Trophoblast cell (in vitro differentiated cells and primary cell): ENCODE measurements at regions not wholly inside any gene's neighbourhood (a gene's known extent, or its start where the extent isn't known, plus 50 kb on each side); places are given as distances from the start of the nearest gene placed in this dataset.

Experiments
- DNase-seq, 2 donors: peaks; one replicate each; pipeline ENCODE4 v3.0.0-alpha.2; 2016
- H2AFZ ChIP-seq: 2 replicates; pipeline ENCODE4 v1.6.1; 2013; ENCODE audit warnings: low read length, moderate library complexity, mild to moderate bottlenecking; ENCODE audit not compliant: insufficient read depth, poor library complexity
- H2AK5ac ChIP-seq: 2 replicates; pipeline ENCODE4 v1.6.1; 2013; ENCODE audit warnings: mild to moderate bottlenecking, low read length
- H2BK120ac ChIP-seq: 2 replicates; pipeline ENCODE4 v1.6.1; 2013; ENCODE audit warnings: low read length, mild to moderate bottlenecking, moderate library complexity; ENCODE audit not compliant: insufficient read depth, poor library complexity
- H2BK12ac ChIP-seq: 2 replicates; pipeline ENCODE4 v1.6.1; 2013; ENCODE audit warnings: mild to moderate bottlenecking, low read length, moderate library complexity
- H2BK5ac ChIP-seq: 2 replicates; pipeline ENCODE4 v1.6.1; 2013; ENCODE audit warnings: low read length, low read depth, moderate library complexity, mild to moderate bottlenecking; ENCODE audit not compliant: poor library complexity
- H3K14ac ChIP-seq: 2 replicates; pipeline ENCODE4 v1.6.1; 2013; ENCODE audit warnings: mild to moderate bottlenecking, low read length
- H3K18ac ChIP-seq: 2 replicates; pipeline ENCODE4 v1.6.1; 2013; ENCODE audit warnings: mild to moderate bottlenecking, low read length
- H3K23ac ChIP-seq: 2 replicates; pipeline ENCODE4 v1.6.1; 2013; ENCODE audit warnings: low read length
- H3K27ac ChIP-seq: 2 replicates; pipeline ENCODE4 v1.5.1; 2013; ENCODE audit warnings: low read depth, mild to moderate bottlenecking, inconsistent platforms, low read length, moderate library complexity
- H3K27me3 ChIP-seq: 2 replicates; pipeline ENCODE4 v1.6.1; 2013; ENCODE audit warnings: inconsistent platforms, mild to moderate bottlenecking, low read length, moderate library complexity; ENCODE audit not compliant: insufficient read depth
- H3K36me3 ChIP-seq, 2 experiments: 1 replicate in 1 of 2; 2 replicates in 1 of 2; pipeline ENCODE4 v1.6.1; 2013; ENCODE audit warnings: low read length in 2 of 2, mild to moderate bottlenecking in 2 of 2, moderate library complexity in 1 of 2; ENCODE audit not compliant: insufficient read depth in 2 of 2, control insufficient read depth in 1 of 2
- H3K4ac ChIP-seq: 2 replicates; pipeline ENCODE4 v1.6.1; 2013; ENCODE audit warnings: low read depth, mild to moderate bottlenecking, low read length, moderate library complexity
- H3K4me1 ChIP-seq, 2 experiments: 1 replicate in 1 of 2; 2 replicates in 1 of 2; pipeline ENCODE4 v1.6.1; 2013; ENCODE audit warnings: low read length in 2 of 2, mild to moderate bottlenecking in 2 of 2, moderate library complexity in 1 of 2; ENCODE audit not compliant: insufficient read depth in 2 of 2, control insufficient read depth in 1 of 2
- H3K4me2 ChIP-seq: 2 replicates; pipeline ENCODE4 v1.6.1; 2013; ENCODE audit warnings: inconsistent platforms, mild to moderate bottlenecking, low read length, moderate library complexity
- H3K4me3 ChIP-seq: 2 replicates; pipeline ENCODE4 v1.5.1; 2013; ENCODE audit warnings: mild to moderate bottlenecking, low read depth, low read length, inconsistent platforms
- H3K79me1 ChIP-seq: one replicate; pipeline ENCODE4 v1.6.1; 2013; ENCODE audit warnings: low read length
- H3K79me2 ChIP-seq: 2 replicates; pipeline ENCODE4 v1.6.1; 2013; ENCODE audit warnings: low read length, mild to moderate bottlenecking; ENCODE audit not compliant: control insufficient read depth, insufficient read depth, poor library complexity
- H3K9ac ChIP-seq: 2 replicates; pipeline ENCODE4 v1.6.1; 2013; ENCODE audit warnings: mild to moderate bottlenecking, low read length
- H3K9me3 ChIP-seq: 2 replicates; pipeline ENCODE4 v1.6.1; 2013; ENCODE audit warnings: low read depth, mild to moderate bottlenecking, control low read depth, inconsistent platforms, low read length; ENCODE audit not compliant: insufficient read depth
- H4K12ac ChIP-seq: 2 replicates; pipeline ENCODE4 v1.6.1; 2013; ENCODE audit warnings: low read depth, mild to moderate bottlenecking, low read length, moderate library complexity
- H4K8ac ChIP-seq: 2 replicates; pipeline ENCODE4 v1.6.1; 2013; ENCODE audit warnings: low read depth, mild to moderate bottlenecking, low read length, moderate library complexity
- H4K91ac ChIP-seq: one replicate; pipeline ENCODE4 v1.6.1; 2013; ENCODE audit warnings: low read depth, mild to moderate bottlenecking, low read length, moderate library complexity
- WGBS: extraction: QIAGEN DNeasy Blood & Tissue Kit; methylation state at CpG from one replicate; pipeline ENCODE4 v1.1.7; 2013; ENCODE audit warnings: missing lambda C conversion rate; ENCODE audit not compliant: insufficient read length, insufficient coverage; ENCODE audit errors: extremely low coverage; 5-methylcytosine and 5-hydroxymethylcytosine counted together

GRCh38 chr9:118630931-118631595 lies 738.2 kb downstream of the BRINP1 start:
- no peak overlapping the region for H2BK120ac ChIP-seq
- H3K9ac ChIP-seq: peak overlapping the region; percentile 63
- H3K36me3 ChIP-seq: no peaks in the 10 kb centered on the region
- H3K23ac ChIP-seq: no peak overlapping the region
- no peak for DNase-seq
- WGBS: no CpG with 5 or more reads among the region's 2 CpGs
- no peak overlapping the region for H4K12ac ChIP-seq
- H3K4ac ChIP-seq: no peak overlapping the region
- no peak overlapping the region for H2BK12ac ChIP-seq
- no peak overlapping the region for H3K4me3 ChIP-seq
- H3K4me2 ChIP-seq: no peak overlapping the region
- no peak overlapping the region for H4K8ac ChIP-seq
- H3K27ac ChIP-seq: no peak overlapping the region
- no peak overlapping the region for H3K18ac ChIP-seq
- no peaks in the 10 kb centered on the region for H3K79me2 ChIP-seq
- H3K4me1 ChIP-seq: no peaks in the 10 kb centered on the region
- no peaks in the 10 kb centered on the region for H3K27me3 ChIP-seq
- H3K79me1 ChIP-seq: no peaks in the 10 kb centered on the region
- H2BK5ac ChIP-seq: no peak overlapping the region
- no peak overlapping the region for H4K91ac ChIP-seq
- no peak overlapping the region for H2AK5ac ChIP-seq
- H2AFZ ChIP-seq: no peak overlapping the region
- H3K9me3 ChIP-seq: no peaks in the 10 kb centered on the region
- H3K14ac ChIP-seq: no peak overlapping the region

- H3K14ac ChIP-seq: no peak overlapping the region
- no peak overlapping the region for H3K4me3 ChIP-seq
- no peak overlapping the region for H3K27ac ChIP-seq
- no peak overlapping the region for H3K9ac ChIP-seq
- no peak overlapping the region for H3K4me2 ChIP-seq
- no CpG with 5 or more reads among the region's 4 CpGs for WGBS
- H3K4ac ChIP-seq: no peak overlapping the region
- H2BK12ac ChIP-seq: no peak overlapping the region
- H2AFZ ChIP-seq: no peak overlapping the region
- DNase-seq: no peak
- H3K79me2 ChIP-seq: no peaks in the 10 kb centered on the region
- no peak overlapping the region for H2AK5ac ChIP-seq
- H3K23ac ChIP-seq: no peak overlapping the region
- no peak overlapping the region for H2BK120ac ChIP-seq
- no peaks in the 10 kb centered on the region for H3K27me3 ChIP-seq
- H3K9me3 ChIP-seq: no peaks in the 10 kb centered on the region
- H2BK5ac ChIP-seq: no peak overlapping the region
- H4K12ac ChIP-seq: no peak overlapping the region
- no peaks in the 10 kb centered on the region for H3K36me3 ChIP-seq
- H4K91ac ChIP-seq: no peak overlapping the region
- no peak overlapping the region for H3K18ac ChIP-seq
- no peaks in the 10 kb centered on the region for H3K79me1 ChIP-seq
- H4K8ac ChIP-seq: no peak overlapping the region
- no peaks in the 10 kb centered on the region for H3K4me1 ChIP-seq
These were observed 737.3 kb downstream of the BRINP1 start for GRCh38 chr9:118631956-118632355.

- Histone ChIP-seq H2AFZ (no peak overlapping the region), H3K27me3 (no peaks in the 10 kb centered on the region), H2BK120ac (no peak overlapping the region), H4K8ac (no peak overlapping the region), H3K4me3 (no peak overlapping the region), H3K9me3 (no peaks in the 10 kb centered on the region), H2BK5ac (no peak overlapping the region), H2BK12ac (no peak overlapping the region), H3K4ac (no peak overlapping the region), H3K79me2 (no peaks in the 10 kb centered on the region), H4K12ac (no peak overlapping the region), H2AK5ac (no peak overlapping the region), H3K79me1 (no peaks in the 10 kb centered on the region), H3K36me3 (no peaks in the 10 kb centered on the region), H3K9ac (no peak overlapping the region), H3K4me1 (no peaks in the 10 kb centered on the region), H3K14ac (no peak overlapping the region), H3K4me2 (no peak overlapping the region), H3K27ac (no peak overlapping the region), H3K23ac (no peak overlapping the region), H4K91ac (no peak overlapping the region), H3K18ac (no peak overlapping the region)
- no peak for DNase-seq
- WGBS: no CpG with 5 or more reads among the region's 3 CpGs
These were observed 733.8 kb downstream of the BRINP1 start for GRCh38 chr9:118635416-118635815.

- H2AK5ac ChIP-seq: no peak overlapping the region
- no peak overlapping the region for H3K4me2 ChIP-seq
- no peak overlapping the region for H4K12ac ChIP-seq
- peaks cover 0 to 7% of the 10 kb centered on the region in 2 experiments for H3K4me1 ChIP-seq
- H4K91ac ChIP-seq: no peak overlapping the region
- H3K79me1 ChIP-seq: no peaks in the 10 kb centered on the region
- no peak overlapping the region for H3K23ac ChIP-seq
- H3K27me3 ChIP-seq: no peaks in the 10 kb centered on the region
- H3K18ac ChIP-seq: no peak overlapping the region
- H2BK12ac ChIP-seq: no peak overlapping the region
- H4K8ac ChIP-seq: no peak overlapping the region
- H3K4me3 ChIP-seq: no peak overlapping the region
- no peaks in the 10 kb centered on the region for H3K36me3 ChIP-seq
- no peak overlapping the region for H2BK120ac ChIP-seq
- no peaks in the 10 kb centered on the region for H3K79me2 ChIP-seq
- no peak for DNase-seq
- no peak overlapping the region for H2AFZ ChIP-seq
- H3K4ac ChIP-seq: no peak overlapping the region
- H3K9ac ChIP-seq: no peak overlapping the region
- H3K9me3 ChIP-seq: no peaks in the 10 kb centered on the region
- no peak overlapping the region for H3K27ac ChIP-seq
- H2BK5ac ChIP-seq: no peak overlapping the region
- WGBS: no CpG with 5 or more reads among the region's 2 CpGs
- no peak overlapping the region for H3K14ac ChIP-seq
These were observed 731.6 kb downstream of the BRINP1 start for GRCh38 chr9:118637681-118638080.
